ENCODE measurements at regions not wholly inside any gene's neighbourhood (a gene's known extent, or its start where the extent isn't known, plus 50 kb on each side); places are given as distances from the start of the nearest gene placed in this dataset.

DNA sequence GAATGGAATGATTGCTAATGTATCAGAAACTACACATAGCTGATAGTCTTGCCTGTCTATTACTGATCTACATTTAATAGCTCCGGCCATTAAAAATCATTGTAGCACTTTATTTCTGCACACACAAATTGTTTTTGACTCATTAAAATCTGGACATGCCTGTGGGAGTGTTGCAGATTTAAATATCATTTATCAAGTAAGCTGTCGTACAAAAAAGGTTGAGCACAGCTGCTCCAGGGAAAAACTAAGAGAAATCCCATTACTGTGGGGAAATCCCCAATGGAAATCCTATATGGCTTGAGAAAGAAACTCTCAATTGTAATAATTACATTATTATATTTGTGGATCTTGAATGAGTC, 99.6 kb upstream of the CERS6 start:
- peaks cover 0 to 10% (median 2%) of the 10 kb centered on the region in 4 experiments; a peak in 4 of 7 replicates for H3K4me1 ChIP-seq (replicated peaks in 1 of 4; ENCODE audit: control insufficient read depth in 3 of 4, insufficient read depth in 4 of 4, low read length in 3 of 4)
- TF ChIP-seq EP300 (IDR thresholded peaks at IDR 0.05; ENCODE audit: borderline replicate concordance in 1 of 2, low read depth in 2 of 2, low read length in 2 of 2), result no peak
- TF ChIP-seq HDAC6 (IDR thresholded peaks at IDR 0.05; ENCODE audit: low read depth, low read length), result no peak
- TF ChIP-seq, protein P1, sequence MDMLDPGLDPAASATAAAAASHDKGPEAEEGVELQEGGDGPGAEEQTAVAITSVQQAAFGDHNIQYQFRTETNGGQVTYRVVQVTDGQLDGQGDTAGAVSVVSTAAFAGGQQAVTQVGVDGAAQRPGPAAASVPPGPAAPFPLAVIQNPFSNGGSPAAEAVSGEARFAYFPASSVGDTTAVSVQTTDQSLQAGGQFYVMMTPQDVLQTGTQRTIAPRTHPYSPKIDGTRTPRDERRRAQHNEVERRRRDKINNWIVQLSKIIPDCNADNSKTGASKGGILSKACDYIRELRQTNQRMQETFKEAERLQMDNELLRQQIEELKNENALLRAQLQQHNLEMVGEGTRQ (IDR thresholded peaks at IDR 0.05; ENCODE audit: low read length), result no peak
- H3K9me3 ChIP-seq (ENCODE audit: insufficient read depth in 2 of 2, low read depth in 1 of 2, low read length in 1 of 2), result peaks cover 3 to 10% of the 10 kb centered on the region in 2 experiments; a peak in 3 of 4 replicates
- H4K20me1 ChIP-seq (replicated peaks in 1 of 2; ENCODE audit: control insufficient read depth in 1 of 2, insufficient read depth in 2 of 2, low read length in 2 of 2), result no peaks in the 10 kb centered on the region
- H3K27me3 ChIP-seq (replicated peaks in 1 of 4; ENCODE audit: control insufficient read depth in 3 of 4, extremely low read depth in 1 of 4, insufficient read depth in 3 of 4, low read length in 3 of 4), result no peaks in the 10 kb centered on the region
- H2BK20ac ChIP-seq (ENCODE audit: low read length), result no peak overlapping the region
- H2BK120ac ChIP-seq (replicated peaks; ENCODE audit: low read depth, low read length), result no peak overlapping the region
- FAIRE-seq, result no peak
- no peak overlapping the region for H4K91ac ChIP-seq (replicated peaks; ENCODE audit: insufficient read length, low read length)
- H3K56ac ChIP-seq (replicated peaks; ENCODE audit: insufficient read length, low read depth, low read length), result no peak overlapping the region
- 0 out of 8 replicates have a peak, but pooled peaks cover 0 to 3% (median 0%) of the 10 kb centered on the region in 4 experiments for H3K36me3 ChIP-seq (ENCODE audit: control insufficient read depth in 2 of 4, insufficient read depth in 4 of 4, low read length in 3 of 4)
- no peak overlapping the region for H3K4me3 ChIP-seq (ENCODE audit: extremely low read depth in 1 of 4, insufficient read depth in 2 of 4, low read depth in 3 of 4, low read length in 4 of 4)
- no peaks in the 10 kb centered on the region for H3K79me2 ChIP-seq (ENCODE audit: control insufficient read depth in 1 of 2, insufficient read depth in 2 of 2, low read length in 2 of 2)
- H3K18ac ChIP-seq (ENCODE audit: extremely low read depth, low read length), result no peak overlapping the region
- H3K27ac ChIP-seq (ENCODE audit: low read depth, low read length), result no peak overlapping the region
- no peak overlapping the region for H3K4me2 ChIP-seq (ENCODE audit: insufficient read depth in 1 of 2, low read depth in 2 of 2, low read length in 2 of 2)
- H2AFZ ChIP-seq (ENCODE audit: low read length), result no peak overlapping the region
- H4K5ac ChIP-seq (ENCODE audit: insufficient read length, low read depth, low read length), result no peak overlapping the region
- H2BK5ac ChIP-seq (ENCODE audit: low read depth, low read length), result no peak overlapping the region
- H3K9ac ChIP-seq (replicated peaks in 1 of 4; ENCODE audit: extremely low read depth in 1 of 4, low read depth in 3 of 4, low read length in 3 of 4), result no peak overlapping the region
- H2BK12ac ChIP-seq (ENCODE audit: low read depth, low read length), result no peak overlapping the region
- H3K4ac ChIP-seq (replicated peaks; ENCODE audit: insufficient read length, low read depth, low read length), result no peak overlapping the region
- H2AK5ac ChIP-seq (ENCODE audit: low read depth, low read length), result no peak overlapping the region
- no peaks in the 10 kb centered on the region for H3K23me2 ChIP-seq (ENCODE audit: low read depth, low read length)
- no peak overlapping the region for H3K14ac ChIP-seq (ENCODE audit: insufficient read length)
- H2BK15ac ChIP-seq (ENCODE audit: low read length), result no peak overlapping the region
- 94% methylated on average over 2 of the region's 2 CpGs; no CpG with 5 or more reads in 1 of the 2 experiments for WGBS, 2 experiments (ENCODE audit: extremely low coverage in 1 of 2, insufficient coverage in 1 of 2, insufficient read length in 1 of 2, insufficient replicate concordance in 2 of 2, low coverage in 1 of 2, low lambda C conversion rate in 2 of 2, missing lambda C conversion rate in 1 of 2)
- ChIA-PET POLR2A (ENCODE audit: partially characterized antibody) (no interaction called here), CTCF (ENCODE audit: partially characterized antibody) (interaction anchor here (0.6 to 2.1 kb wide), 4 partner anchors 10 to 349 kb away, joined by 3 to 6 read pairs (median 4); no protein-coding TSS in a partner anchor)
- H3K23ac ChIP-seq (ENCODE audit: insufficient read length), result no peak overlapping the region
- H4K8ac ChIP-seq (ENCODE audit: extremely low read depth, insufficient read depth, low read length), result no peak overlapping the region
- no peak for DNase-seq (ENCODE audit: low read depth in 1 of 2, low spot score in 2 of 2)
- H3K79me1 ChIP-seq (ENCODE audit: low read depth, low read length), result no peaks in the 10 kb centered on the region
